GM10847 (cell line): ENCODE measurements at regions not wholly inside any gene's neighbourhood (a gene's known extent, or its start where the extent isn't known, plus 50 kb on each side); places are given as distances from the start of the nearest gene placed in this dataset.

Experiments
- POLR2A ChIP-seq: IDR thresholded peaks from 2 replicates; pipeline ENCODE4 v1.6.1; 2011; ENCODE audit not compliant: insufficient read length; ENCODE audit errors: extremely low read depth

GRCh38 chr17:45718791-45719190 is 65.3 kb upstream of the CRHR1 start:
- TF ChIP-seq POLR2A, result no peak

GRCh38 chr17:45719335-45720071 is 64.6 kb upstream of the CRHR1 start:
- no peak for TF ChIP-seq POLR2A

- TF ChIP-seq POLR2A, result no peak
Observed at GRCh38 chr17:45720386-45720785, 63.7 kb upstream of the CRHR1 start.

- no peak for TF ChIP-seq POLR2A
Observed at GRCh38 chr17:45722161-45722560, 62.0 kb upstream of the CRHR1 start.

GRCh38 chr17:45729294-45729907 is 54.7 kb upstream of the CRHR1 start:
- no peak for TF ChIP-seq POLR2A

DNA sequence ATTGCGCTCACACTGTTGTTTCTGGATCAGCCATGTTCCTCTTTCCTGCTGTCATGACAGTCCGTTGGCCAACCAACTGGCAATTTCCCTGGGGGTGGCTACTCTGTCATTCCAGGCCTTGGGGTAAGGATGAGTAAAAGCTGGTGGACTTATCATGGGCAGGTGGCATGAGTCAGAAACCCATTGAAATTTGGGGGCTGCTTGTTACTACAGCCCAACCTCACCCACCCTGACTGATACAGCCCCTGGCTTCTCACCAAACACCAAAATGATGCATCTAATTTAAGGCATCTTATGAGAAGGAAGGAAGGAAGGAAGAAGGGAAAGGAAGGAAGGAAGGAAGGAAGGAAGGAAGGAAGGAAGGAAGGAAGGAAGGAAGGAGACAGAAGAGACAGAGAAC is 53.9 kb upstream of the CRHR1 start:
- no peak for TF ChIP-seq POLR2A

DNA sequence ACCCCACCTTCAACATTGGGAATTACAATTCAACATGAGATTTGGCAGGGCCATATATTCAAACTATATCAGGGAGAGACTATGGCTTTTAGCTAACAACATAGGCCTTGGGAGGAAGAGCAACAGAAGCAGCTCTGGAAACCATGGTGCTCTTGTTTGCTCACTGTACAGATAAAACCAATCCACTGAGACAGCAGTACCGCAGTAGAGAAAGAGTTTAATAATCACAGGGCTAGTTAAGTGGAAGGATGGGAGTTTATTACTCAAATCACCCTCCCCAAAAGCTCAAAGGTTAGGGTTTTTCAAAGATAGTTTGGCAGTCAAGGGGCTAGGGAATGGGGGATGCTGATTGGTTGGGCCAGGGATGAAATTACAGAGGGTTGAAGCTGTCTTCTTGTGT is 52.7 kb upstream of the CRHR1 start:
- TF ChIP-seq POLR2A, result no peak

DNA sequence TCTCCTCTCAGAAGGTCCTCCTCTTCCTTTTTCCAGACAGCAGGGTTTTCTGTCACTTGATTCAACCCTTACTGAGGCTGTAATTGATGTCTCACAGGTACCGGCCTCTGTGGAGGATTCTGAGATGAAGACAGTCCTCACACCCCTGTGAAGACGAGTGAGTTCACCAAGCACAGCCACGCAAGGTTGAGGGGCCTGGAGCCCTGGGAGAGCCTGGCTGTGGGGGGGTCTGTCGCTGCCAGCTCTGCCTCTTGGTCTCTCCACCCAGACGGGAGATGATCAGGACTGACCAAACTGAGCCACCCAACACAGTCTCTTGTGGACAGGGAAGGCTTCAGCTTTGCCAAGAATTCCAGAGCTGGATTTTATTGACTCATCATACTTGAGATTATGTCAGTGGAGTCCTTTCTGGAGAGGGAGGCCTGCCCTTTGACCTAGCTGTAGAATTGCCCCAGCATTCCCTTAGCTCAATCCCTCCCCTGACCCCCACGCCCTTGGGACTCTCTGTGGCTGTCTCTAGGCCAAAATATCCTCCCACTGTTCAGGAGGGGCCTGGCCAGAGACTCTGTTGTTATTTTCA is 51.1 kb upstream of the CRHR1 start:
- no peak for TF ChIP-seq POLR2A

- TF ChIP-seq POLR2A, result no peak
Observed at GRCh38 chr17:45733781-45734180, 50.3 kb upstream of the CRHR1 start.
